AG09309 (cell line): ENCODE measurements at regions not wholly inside any gene's neighbourhood (a gene's known extent, or its start where the extent isn't known, plus 50 kb on each side); places are given as distances from the start of the nearest gene placed in this dataset.
"Not testable (repeated sequence)": the region's sequence is repeated elsewhere in the genome, so short reads cannot be mapped to it uniquely, and the experiment has no call there.

Source experiments
- DNase-seq: peaks from one replicate; pipeline ENCODE4 v3.0.0-alpha.2; 2010; ENCODE audit warnings: low read depth
- H3K4me3 ChIP-seq: 2 replicates; pipeline ENCODE4 v1.5.1; 2011; ENCODE audit warnings: mild to moderate bottlenecking, low read depth, low read length, moderate library complexity; ENCODE audit not compliant: control insufficient read depth
- CTCF ChIP-seq: IDR thresholded peaks from 2 replicates; pipeline ENCODE4 v1.5.1; 2011; ENCODE audit warnings: mild to moderate bottlenecking, low read depth, low read length, inconsistent platforms; ENCODE audit not compliant: insufficient read depth, control insufficient read depth; ENCODE audit errors: missing control alignments

- H3K4me3 ChIP-seq, result no peak overlapping the region
- no peak for TF ChIP-seq CTCF
- no peak for DNase-seq
Measured at GRCh38 chr18:38186491-38186890, 620.9 kb upstream of the CELF4 start.

GRCh38 chr18:38174594-38174993 lies 609.0 kb upstream of the CELF4 start:
- H3K4me3 ChIP-seq, result no peak overlapping the region
- no peak for TF ChIP-seq CTCF
- no peak for DNase-seq

GRCh38 chr18:38174173-38174572 lies 608.6 kb upstream of the CELF4 start:
- no peak overlapping the region for H3K4me3 ChIP-seq
- TF ChIP-seq CTCF, result no peak
- no peak for DNase-seq

GRCh38 chr18:38170845-38171244 lies 605.2 kb upstream of the CELF4 start:
- H3K4me3 ChIP-seq, result no peak overlapping the region
- no peak for TF ChIP-seq CTCF
- no peak for DNase-seq

- H3K4me3 ChIP-seq, result no peak overlapping the region
- no peak for DNase-seq
- no peak for TF ChIP-seq CTCF
Measured at GRCh38 chr18:38167623-38168022, 602.0 kb upstream of the CELF4 start.

- not testable (repeated sequence) for DNase-seq
Measured at GRCh38 chr18:38153116-38153515, 587.5 kb upstream of the CELF4 start.

GRCh38 chr18:38116716-38117115 lies 551.1 kb upstream of the CELF4 start:
- DNase-seq, result no peak
- H3K4me3 ChIP-seq, result no peak overlapping the region
- TF ChIP-seq CTCF, result no peak

More at GRCh38 chr18:38153116-38153515, 587.5 kb upstream of the CELF4 start:
- not testable (repeated sequence) for H3K4me3 ChIP-seq

GRCh38 chr18:38115201-38115600 lies 549.6 kb upstream of the CELF4 start:
- H3K4me3 ChIP-seq, result no peak overlapping the region
- no peak for TF ChIP-seq CTCF
- no peak for DNase-seq
